HG03025 (cell line): ENCODE measurements at regions not wholly inside any gene's neighbourhood (a gene's known extent, or its start where the extent isn't known, plus 50 kb on each side); places are given as distances from the start of the nearest gene placed in this dataset.
"Not testable (repeated sequence)": the region's sequence is repeated elsewhere in the genome, so short reads cannot be mapped to it uniquely, and the experiment has no call there.

ENCODE experiments used
- ATAC-seq: cut with Tn5 transposase; IDR thresholded peaks from one replicate; pipeline ENCODE4 v1.9.1; 2021; ENCODE audit warnings: mild to moderate bottlenecking, moderate library complexity; ENCODE audit not compliant: unreplicated experiment, low FRiP score

DNA sequence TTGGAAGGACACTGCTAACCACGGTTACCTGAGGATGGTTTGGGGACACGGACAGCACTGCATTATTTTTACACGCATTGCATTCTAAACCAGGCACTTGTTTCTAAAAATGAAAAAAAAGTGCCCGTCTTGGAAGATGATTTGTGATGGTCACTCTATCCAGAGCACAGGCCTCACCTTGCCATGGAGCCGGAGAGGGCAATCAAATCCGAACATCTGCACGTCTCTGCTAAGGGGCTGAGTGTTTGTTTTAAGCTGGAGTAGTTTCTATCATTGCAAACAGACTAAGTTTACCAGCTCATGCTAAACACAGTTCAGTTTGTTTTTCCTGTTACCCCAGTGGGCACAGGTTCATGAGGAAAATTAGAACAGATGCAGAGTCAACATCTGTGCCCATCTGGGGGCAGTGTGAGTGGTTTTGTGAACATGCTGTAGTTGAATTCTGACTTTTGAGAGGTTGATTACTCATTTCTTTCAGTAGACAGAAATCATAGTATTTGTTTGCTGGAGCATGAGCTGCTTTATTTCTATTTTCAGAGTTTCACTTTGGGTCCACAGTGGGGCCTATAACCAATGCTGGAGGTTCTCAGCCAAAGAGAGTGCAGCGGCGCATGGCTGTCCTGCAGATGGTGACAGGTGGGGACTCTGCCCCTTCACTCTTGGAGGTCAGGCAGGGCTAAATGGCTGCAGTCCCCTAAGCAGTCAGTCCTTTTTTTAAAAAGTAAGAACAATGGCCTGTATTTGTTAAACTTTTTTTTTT, 65.4 kb upstream of the ENPP6 start:
- peak; percentile 42 for ATAC-seq

DNA sequence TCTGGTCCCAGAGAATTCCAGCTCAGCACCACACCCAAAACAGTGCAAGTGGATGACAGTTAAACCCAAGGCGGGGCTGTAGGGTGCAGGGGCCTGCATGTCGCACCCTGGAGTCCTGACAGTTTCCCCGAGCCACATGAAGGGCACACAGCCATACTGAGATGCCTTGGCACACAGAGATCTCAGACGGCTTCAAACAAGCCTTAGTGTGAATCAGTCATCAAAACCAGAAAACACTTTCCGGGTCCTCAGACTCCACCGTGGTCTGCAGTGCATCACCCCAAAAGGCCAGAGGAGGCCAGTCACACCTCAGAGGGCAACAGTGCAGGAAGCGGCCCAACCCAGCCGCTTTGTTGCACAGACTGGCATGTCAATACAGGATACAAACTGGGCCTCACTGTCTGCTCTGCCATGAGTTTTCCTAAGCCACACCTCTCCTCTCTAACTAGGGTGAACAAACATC, 64.6 kb upstream of the ENPP6 start:
- ATAC-seq = no peak

DNA sequence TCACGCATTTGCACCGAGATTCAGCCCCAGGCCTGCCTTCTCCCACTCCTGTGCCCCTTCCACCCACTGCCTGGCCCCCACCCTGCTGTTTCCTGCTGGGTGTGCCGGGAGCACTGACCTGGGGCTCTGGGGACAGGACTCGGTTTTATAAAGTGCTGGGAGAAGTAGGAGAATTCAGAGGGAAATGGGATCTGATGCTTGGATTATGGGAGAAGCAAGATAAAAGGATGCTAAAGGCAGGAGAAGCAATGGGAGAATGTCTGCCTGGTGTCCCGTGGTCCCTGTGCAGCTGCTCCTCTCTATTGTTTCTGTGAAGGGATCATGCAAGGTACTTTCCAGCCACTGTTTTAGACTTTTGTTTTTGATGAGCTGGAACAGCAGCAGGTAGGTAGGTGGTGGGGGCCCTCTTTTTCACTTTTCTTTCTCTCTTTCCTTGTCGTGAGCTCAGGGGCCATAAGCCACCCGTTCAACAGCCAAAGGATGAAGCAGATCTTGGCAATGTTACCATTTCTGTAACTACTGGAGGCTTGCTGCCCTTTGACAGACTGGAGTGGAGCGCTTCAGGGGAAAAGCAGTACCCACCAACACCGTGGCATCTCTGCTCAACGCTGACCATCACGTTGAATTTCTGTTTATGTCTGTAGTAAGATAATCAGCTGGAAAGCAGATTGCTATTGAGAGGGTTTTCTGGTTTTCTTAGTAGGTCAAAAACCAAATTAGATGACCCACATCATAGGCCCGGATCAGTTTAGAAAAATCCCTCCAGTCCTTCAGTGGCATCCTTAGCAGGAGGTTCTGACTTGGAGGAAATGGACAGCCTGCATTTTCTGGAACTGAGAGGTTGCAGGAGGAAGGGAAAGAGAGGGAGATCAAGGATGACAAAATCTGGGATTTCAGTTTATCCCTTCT, 63.8 kb upstream of the ENPP6 start:
- ATAC-seq = peak; percentile 17

DNA sequence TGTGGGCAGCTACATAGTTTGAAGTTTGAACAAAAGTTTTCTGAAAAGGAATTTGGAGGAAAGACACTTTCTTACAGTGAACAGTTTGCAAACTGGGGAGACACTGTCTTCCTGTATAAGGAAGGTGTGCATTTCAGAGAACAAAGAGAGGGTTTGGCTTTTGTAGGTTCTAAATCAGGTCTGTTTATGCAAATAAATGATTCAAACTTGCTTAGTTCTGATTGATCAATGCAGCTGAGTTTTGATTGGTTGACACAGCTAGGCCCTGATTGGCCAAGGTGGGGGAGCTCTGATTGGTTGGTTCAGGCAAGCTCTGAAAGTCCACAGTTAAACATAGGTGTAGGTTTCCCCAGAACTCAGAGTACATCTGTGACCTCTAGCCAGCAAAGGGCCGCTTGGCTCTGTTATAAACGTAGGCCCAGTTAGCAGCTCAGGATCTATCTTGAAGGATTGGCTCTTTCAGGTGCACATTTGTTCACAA, 63.0 kb upstream of the ENPP6 start:
- peak; percentile 50 for ATAC-seq

DNA sequence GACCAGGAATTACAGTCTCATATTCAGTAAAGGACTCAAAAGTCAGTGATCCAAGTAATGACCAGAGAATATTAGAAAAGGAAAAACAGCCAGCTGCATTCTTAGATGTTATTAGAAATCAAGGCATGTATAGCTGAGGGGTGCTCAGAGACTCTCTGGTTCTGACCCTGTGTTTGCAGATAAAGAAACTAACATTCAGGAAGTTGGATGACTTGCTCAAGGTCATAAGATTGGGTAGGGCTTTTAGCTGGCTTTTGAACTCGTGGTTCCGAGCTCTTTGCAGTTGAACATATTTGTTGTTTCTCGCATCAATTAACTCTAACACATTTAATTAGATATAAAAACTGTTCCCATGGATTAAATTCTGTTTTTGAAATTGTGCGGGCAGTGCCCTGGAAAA, 62.5 kb upstream of the ENPP6 start:
- ATAC-seq = no peak

DNA sequence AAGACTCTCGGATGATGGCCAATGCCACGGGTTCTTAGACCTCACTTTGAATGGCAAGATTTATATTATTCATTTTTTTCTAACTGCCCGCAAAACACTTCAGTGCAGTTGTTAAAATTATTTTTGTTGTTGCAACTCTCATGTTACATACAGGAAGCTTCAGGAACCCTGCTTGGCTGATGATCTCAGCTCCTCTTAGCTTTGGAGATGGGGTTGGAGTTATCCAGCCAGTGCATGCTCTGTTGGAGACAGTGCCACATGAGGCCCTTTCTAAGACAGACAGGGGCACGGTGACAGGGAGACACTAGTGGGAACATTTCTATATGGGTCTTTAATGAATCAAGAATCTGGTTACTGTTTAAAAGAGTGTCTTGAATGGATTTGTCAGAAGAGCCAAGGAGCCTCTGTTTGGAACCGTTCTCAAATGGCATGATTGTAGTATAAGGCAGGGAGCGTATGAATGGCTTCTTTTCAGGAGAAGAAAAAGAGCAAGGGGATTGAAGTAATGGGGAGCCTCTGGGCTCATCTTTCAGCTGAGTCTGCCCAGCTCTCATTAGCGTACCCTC, 61.9 kb upstream of the ENPP6 start:
- no peak for ATAC-seq

DNA sequence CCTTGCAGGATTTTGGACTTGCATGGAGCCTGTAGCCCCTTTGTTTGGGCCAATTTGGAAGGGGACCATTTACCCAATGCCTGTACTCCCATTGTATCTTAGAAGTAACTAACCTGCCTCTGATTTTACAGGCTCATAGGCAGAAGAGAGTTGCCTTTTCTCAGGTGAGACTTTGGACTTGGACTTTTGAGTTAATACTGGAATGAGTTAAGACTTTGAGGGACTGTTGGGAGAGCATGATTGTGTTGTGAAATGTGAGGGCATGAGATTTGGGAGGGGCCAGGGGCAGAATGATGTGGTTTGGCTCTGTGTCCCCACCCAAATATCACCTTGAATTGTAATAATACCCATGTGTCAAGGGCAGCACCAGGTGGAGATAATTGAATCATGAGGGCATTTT, 60.1 kb upstream of the ENPP6 start:
- not testable (repeated sequence) for ATAC-seq

DNA sequence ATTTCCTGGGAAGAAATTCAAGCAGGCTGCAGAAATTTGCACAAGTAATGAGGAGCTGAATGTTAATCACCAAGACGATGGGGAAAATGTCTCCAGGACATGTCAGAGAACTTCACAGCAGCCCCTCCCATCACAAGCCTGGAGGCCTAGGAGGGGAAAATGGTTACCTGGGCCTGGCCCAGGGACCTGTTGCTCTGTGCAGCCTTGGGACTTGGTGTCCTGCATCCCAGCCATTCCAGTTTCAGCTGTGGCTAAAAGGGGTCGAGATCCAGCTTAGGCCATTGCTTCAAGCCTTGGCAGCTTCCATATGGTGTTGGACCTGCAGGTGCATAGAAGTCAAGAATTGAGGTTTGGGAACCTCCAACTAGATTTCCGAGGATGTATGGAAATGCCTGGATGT, 59.3 kb upstream of the ENPP6 start:
- not testable (repeated sequence) for ATAC-seq

DNA sequence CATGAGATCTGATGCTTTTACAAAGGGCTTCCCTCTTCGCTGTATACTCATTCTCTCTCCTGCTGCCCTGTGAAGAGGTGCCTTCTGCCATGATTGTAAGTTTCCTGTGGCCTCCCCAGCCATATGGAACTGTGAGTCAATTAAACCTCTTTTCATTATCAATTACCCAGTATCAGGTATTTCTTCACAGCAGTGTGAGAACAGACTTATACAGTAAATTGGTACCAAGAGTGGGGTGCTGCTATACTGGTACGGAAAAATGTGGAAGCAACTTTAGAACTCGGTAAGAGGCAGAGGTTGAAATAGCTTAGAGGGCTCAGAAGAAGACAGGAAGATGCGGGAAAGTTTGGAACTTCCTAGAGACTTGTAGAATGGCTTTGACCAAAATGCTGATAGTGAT, 58.7 kb upstream of the ENPP6 start:
- not testable (repeated sequence) for ATAC-seq

DNA sequence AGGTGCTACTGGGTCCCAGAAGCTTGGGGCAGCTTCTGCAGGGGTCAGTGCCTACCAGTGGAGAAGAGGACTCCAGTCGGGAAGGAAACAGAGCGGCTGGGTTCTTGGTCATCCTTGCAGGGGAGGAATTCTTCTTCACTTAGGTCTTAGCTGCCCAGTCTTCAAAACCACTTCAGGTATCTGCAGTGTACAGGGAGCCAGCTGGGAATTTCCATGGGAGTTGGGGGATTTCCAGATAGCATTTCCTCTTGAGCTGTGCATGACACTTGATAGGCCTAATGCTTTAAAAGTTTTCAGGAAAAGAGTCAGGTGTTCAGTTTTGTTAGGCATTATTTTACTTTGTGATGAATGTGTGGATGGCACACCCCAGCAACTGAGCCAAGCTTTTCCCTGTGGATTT, 58.1 kb upstream of the ENPP6 start:
- ATAC-seq = no peak

DNA sequence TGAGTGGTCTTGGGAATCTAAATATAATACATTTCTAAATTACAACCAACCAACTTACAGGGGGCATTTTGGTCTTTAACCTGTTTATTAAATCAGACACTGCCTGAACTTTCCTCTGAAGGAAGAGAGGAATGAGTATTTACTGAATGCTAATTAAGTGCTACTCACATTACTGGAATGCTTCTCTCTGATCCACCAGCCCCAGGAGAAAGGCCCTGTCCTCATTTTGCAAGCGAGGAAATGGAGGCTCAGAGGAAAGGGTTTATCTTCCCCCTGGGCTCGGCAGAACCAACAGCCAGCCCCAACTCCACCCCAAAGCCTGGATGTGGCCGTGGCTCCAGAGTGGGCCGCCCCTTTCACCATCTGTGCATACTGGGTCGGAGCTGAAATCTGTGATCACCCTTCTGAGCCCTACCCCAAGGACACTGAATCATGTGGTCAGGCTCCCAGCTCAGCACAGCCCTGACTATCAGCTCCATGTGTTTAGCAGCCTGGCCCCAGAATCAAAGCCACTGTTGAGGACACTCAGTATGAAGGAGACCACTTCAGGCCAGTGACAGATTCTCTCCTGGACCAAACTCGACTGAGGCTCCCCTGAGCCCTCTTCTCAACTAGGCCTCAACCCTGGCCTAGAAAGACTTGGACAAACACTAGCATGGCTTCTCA, 56.7 kb upstream of the ENPP6 start:
- no peak for ATAC-seq

DNA sequence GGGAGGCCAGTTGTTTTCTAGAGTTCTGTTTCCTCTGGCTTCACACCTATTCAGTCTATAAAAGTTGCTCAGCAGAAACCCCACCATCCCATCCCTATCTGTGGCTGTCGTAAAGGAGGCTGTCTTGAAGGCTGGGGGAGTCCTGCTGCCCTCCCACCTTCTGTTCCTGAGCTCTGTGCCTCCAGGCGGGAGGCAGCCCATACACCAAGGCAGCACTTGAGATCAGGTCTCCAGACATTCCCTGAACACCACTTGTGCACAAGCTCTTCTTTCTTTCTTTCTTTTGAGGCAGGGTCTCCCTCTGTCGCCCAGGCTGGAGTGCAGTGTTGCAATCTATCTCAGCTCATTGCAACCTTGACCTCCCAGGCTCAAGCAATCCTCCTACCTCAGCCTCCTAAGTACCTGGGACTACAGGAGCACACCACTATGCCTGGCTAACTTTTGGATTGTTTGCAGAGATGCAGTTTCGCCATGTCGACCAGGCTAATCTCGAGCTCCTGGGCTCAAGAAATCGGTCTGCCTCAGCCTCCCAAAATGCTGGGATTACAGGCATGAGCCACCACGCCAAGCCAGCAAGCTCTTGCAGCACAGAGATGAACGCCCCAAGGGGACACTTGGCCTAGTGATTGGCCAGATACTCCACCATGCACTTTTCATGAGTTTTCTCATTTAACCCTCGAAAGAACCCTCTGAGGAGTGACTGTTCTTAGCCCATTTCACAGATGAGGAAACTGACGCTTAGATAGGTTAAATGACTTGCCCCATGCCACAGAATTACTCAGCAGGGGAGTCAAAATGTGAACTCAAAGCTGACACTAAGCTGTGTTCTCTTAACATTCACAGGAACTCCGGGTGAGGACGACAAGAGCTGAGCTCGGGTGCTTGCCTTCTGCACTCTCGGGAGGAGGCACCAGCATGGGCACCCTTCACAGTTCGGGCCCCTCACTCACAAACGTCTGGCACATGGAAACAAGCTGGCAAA, 55.8 kb upstream of the ENPP6 start:
- ATAC-seq = no peak

DNA sequence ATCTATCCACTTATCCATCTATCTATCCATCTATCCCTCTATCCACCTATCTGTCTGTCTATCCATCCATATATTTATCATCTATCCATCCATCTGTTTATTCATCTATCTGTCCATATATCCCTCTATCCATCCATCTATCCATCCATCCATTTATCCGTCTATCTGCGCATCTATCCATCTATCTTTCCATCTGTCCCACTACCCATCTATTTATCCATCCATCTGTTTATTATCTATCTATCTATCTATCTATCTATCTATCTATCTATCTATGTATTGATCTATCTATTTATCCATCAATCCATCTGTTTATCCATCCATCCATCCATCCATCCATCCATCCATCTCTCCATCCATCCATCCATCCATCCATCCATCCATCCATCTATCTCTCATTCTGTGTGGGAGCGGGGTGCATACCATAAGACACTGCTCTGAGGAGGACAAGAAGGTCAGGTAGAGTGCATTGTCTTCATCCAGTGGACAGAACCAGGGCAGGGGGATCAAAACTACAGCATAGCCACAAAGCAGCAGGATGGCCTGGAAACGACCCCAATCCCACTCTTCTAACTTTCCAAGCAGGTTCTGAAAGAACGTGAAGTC, 53.2 kb upstream of the ENPP6 start:
- ATAC-seq = no peak

DNA sequence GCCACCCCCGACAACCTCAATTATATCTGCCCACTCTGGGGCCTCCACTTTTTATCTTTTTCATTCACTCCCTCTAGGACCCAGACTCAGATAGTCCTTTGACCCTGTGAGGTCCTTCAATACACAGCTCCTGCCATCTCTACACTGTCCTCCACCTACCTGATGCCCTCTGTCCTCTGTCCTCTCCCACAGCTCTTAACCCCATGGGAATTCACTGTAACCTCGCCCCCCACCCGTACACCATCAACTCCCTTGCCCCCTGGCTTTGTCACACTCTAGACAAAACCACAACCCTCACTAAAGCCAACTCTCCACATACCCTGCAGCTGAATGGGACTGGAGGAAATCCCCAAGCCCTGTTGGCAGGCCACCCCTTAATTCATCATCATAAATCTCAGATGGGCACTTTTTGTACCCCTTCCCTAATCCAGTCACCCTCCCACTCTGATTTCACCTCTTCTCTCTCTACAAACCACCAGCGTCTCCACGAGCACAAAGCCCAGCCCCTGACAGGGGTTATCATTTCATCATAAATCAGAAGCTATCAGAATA, 52.3 kb upstream of the ENPP6 start:
- ATAC-seq = no peak

DNA sequence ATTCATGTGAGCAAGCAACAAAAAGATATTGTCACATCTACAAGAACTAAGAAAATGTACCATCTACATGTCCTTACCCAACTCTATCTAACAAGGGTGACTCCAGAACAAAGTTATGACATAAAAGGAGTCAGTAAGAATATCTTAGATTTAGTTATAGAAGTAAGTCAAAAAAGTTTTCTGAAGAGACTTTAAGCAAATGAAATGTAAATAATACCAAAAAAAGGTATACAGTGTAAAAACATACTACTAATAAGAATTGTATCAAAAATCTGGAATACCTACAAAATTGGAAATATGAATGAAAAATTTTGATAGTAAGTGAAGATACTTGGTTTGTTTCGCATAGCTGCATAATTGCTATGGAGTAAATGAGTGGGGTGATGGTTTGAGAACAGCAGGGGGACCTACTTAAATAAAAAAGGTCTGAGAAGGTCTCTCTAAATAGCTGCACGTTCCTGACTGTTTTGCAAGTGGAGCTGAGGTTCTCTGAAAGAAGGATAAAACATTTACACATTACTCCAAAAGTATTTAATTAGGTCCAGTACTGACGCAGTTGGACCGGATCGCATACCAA, 51.0 kb upstream of the ENPP6 start:
- no peak for ATAC-seq

DNA sequence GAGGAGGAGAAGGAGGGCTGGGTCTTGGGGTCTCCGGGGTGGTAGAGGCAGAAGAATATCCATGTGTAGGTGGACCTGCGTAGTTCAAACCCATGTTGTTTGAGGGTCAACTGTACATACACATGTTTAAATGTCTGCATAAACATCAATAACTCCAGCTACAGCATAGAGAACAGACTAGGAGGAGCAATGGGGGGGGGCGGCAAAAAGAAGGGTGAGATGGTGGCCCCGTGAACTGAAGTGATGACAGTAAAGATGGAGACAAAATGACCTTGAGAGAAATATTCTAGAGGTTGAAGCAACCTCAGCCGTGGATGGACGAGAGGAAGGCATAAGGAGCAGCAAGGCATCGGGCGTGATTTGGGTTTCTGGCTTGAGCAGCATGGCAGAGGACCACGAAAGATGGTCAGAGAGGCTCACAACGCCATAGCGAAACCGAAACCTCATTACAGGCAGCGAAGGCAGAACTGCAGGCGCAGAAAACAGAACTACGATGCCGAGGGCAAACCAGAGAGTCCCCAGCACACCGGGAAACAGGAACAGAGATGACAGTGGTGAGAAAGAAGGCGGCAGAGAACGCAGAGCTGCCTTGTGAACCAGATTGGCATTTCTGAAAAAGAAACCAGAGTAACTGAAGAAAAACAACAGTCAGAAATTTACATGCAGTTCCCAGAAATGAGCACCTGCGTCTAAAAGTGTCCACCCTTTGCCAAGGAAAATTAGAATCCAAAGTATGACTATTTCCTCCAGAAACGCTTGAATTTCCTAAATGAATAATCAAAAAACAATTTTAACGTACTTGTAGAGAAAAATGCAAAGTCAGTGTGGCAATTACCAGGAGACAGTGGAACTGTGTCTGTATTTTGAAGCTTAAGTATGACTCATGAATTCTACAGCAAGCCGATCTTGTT, 50.3 kb upstream of the ENPP6 start:
- ATAC-seq = peak; percentile 65
